H1 (cell line): ENCODE measurements at regions not wholly inside any gene's neighbourhood (a gene's known extent, or its start where the extent isn't known, plus 50 kb on each side); places are given as distances from the start of the nearest gene placed in this dataset.

Source experiments
- CHD7 ChIP-seq: fragments of 300-600 bp; sonication (generic); IDR thresholded peaks from 2 replicates; pipeline ENCODE4 v1.7.1; 2012; ENCODE audit warnings: low read length, moderate library complexity, mild to moderate bottlenecking, inconsistent platforms; ENCODE audit not compliant: insufficient replicate concordance
- KDM4A ChIP-seq: IDR thresholded peaks from one replicate; pipeline ENCODE4 v1.7.1; 2012; ENCODE audit warnings: low read depth, mild to moderate bottlenecking, moderate library complexity, low read length, inconsistent platforms; ENCODE audit not compliant: severe bottlenecking
- SIRT6 ChIP-seq: IDR thresholded peaks from one replicate; pipeline ENCODE4 v1.7.1; 2012; ENCODE audit warnings: low read length, inconsistent platforms
- TAF7 ChIP-seq: optimal IDR thresholded peaks from 2 replicates; pipeline ENCODE3; 2011; ENCODE audit warnings: low read depth, mild to moderate bottlenecking, inconsistent platforms, low read length, moderate library complexity, borderline replicate concordance

GRCh38 chr12:27866373-27867101, 86.5 kb upstream of the MANSC4 start (continued):
- no peak for TF ChIP-seq CHD7
- no peak for TF ChIP-seq SIRT6
- TF ChIP-seq TAF7 = no peak
- TF ChIP-seq KDM4A = no peak
